GM12892 (cell line): ENCODE measurements at regions not wholly inside any gene's neighbourhood (a gene's known extent, or its start where the extent isn't known, plus 50 kb on each side); places are given as distances from the start of the nearest gene placed in this dataset.

Experiments used
- POLR2A ChIP-seq: IDR thresholded peaks from 2 replicates; pipeline ENCODE4 v1.6.1; 2011; ENCODE audit warnings: low read depth, low read length, control low read depth
- TAF1 ChIP-seq: IDR thresholded peaks from 2 replicates; pipeline ENCODE4 v1.6.1; 2011; ENCODE audit warnings: low read depth, mild to moderate bottlenecking, control low read depth, low read length, borderline replicate concordance

GRCh38 chr2:219973136-219973535, 345.7 kb downstream of the SLC4A3 start:
- TF ChIP-seq POLR2A (no peak), TAF1 (no peak)
